Transverse colon (tissue), 4 donors: ENCODE measurements at regions not wholly inside any gene's neighbourhood (a gene's known extent, or its start where the extent isn't known, plus 50 kb on each side); places are given as distances from the start of the nearest gene placed in this dataset.

Experiments
- DNase-seq: peaks from one replicate; pipeline ENCODE4 v3.0.0-alpha.2; 2019
- H3K27ac ChIP-seq, 4 donors: fragments of 200-600 bp; sonication (generic); 2 replicates each; pipeline ENCODE4 v1.5.1; 2016 to 2018; ENCODE audit warnings: inconsistent platforms in 4 of 4
- H3K27me3 ChIP-seq: fragments of 200-600 bp; sonication (generic); 2 replicates; pipeline ENCODE4 v1.5.1; 2017; ENCODE audit warnings: inconsistent platforms
- H3K36me3 ChIP-seq, 4 donors: fragments of 200-600 bp; sonication (generic); 2 replicates each; pipeline ENCODE4 v1.5.1; 2017 to 2019; ENCODE audit warnings: inconsistent platforms in 4 of 4
- H3K4me1 ChIP-seq, 4 donors: fragments of 200-600 bp; sonication (generic); 2 replicates each; pipeline ENCODE4 v1.5.1; 2017 to 2020; ENCODE audit warnings: inconsistent platforms in 4 of 4
- H3K4me3 ChIP-seq, 4 donors: fragments of 200-600 bp; sonication (generic); 1 replicate in 1 of 4; 2 replicates in 3 of 4; pipeline versions ENCODE4 v1.5.1 to v1.6.1; 2017 to 2019; ENCODE audit warnings: inconsistent platforms in 4 of 4
- H3K9me3 ChIP-seq, 2 donors: fragments of 200-600 bp; sonication (generic); 2 replicates each; pipeline ENCODE4 v1.5.1; 2017 to 2019; ENCODE audit warnings: inconsistent platforms in 2 of 2
- CTCF ChIP-seq, 5 experiments: fragments of 200-600 bp in 3 of 5; fragments of 450-650 bp in 2 of 5; sonication (generic) in 3 of 5; IDR thresholded peaks; 1 replicate in 2 of 5; 2 replicates in 3 of 5; pipeline ENCODE4 v1.5.1; 2016 to 2017; ENCODE audit warnings: antibody characterized with exemption in 5 of 5, inconsistent platforms in 3 of 5, mild to moderate bottlenecking in 2 of 5, moderate library complexity in 1 of 5
- EP300 ChIP-seq: sonication (generic); formaldehyde crosslinking; IDR thresholded peaks from one replicate; pipeline ENCODE4 v1.6.1; 2017; ENCODE audit warnings: antibody characterized with exemption, low read depth
- POLR2A ChIP-seq: fragments of 450-650 bp; IDR thresholded peaks from one replicate; pipeline ENCODE4 v1.6.1; 2016; ENCODE audit warnings: antibody characterized with exemption, mild to moderate bottlenecking, moderate library complexity
- POLR2AphosphoS5 ChIP-seq, 3 donors: sonication (generic); formaldehyde crosslinking; IDR thresholded peaks; one replicate each; pipeline ENCODE4 v1.6.1; 2016; ENCODE audit warnings: antibody characterized with exemption in 3 of 3
- WGBS, 2 donors: methylation state at CpG; one replicate each; pipeline ENCODE4 v1.1.5; 2018; ENCODE audit warnings: low coverage in 1 of 2; 5-methylcytosine and 5-hydroxymethylcytosine counted together
- in situ Hi-C, 4 donors: fragments of 200-750 bp; cut with MboI; loops; one replicate each; pipeline versions ENCODE4 v1.15.0 to v1.15.1; 2017; ENCODE audit warnings: low sequenced_read_pairs in 3 of 4, low pct_ligation_motif_present in 1 of 4, low pct_unique_long_range_greater_than_20kb in 1 of 4
- intact Hi-C: fragments of 100-400 bp; cut with DNase I; formaldehyde crosslinking; loops from one replicate; pipeline ENCODE4 v1.15.1; 2023; ENCODE audit warnings: low total_unique reads

GRCh38 chr5:58202941-58203444, 256.9 kb downstream of the PLK2 start:
- TF ChIP-seq POLR2A = no peak
- TF ChIP-seq CTCF (IDR thresholded peaks at IDR 0.05) = no peak
- no peak for TF ChIP-seq POLR2AphosphoS5 (IDR thresholded peaks at IDR 0.05)
- no peak for TF ChIP-seq EP300
- no peak overlapping the region for H3K4me3 ChIP-seq
- no peak overlapping the region for H3K27ac ChIP-seq
- intact Hi-C loops (no loop called here), in situ Hi-C loops (no loop called here)
- DNase-seq = no peak
- WGBS, 2 donors = 78 to 89% methylated on average over 2 of the region's 2 CpGs
- H3K4me1 ChIP-seq = no peaks in the 10 kb centered on the region
- no peaks in the 10 kb centered on the region for H3K27me3 ChIP-seq
- no peaks in the 10 kb centered on the region for H3K9me3 ChIP-seq
- no peaks in the 10 kb centered on the region for H3K36me3 ChIP-seq

GRCh38 chr5:58201922-58202648, 257.8 kb downstream of the PLK2 start:
- Histone ChIP-seq H3K4me3 (no peak overlapping the region), H3K27ac (no peak overlapping the region), H3K36me3 (no peaks in the 10 kb centered on the region), H3K4me1 (no peaks in the 10 kb centered on the region), H3K9me3 (no peaks in the 10 kb centered on the region), H3K27me3 (no peaks in the 10 kb centered on the region)
- no peak for DNase-seq
- in situ Hi-C loops (no loop called here), intact Hi-C loops (no loop called here)
- TF ChIP-seq CTCF (IDR thresholded peaks at IDR 0.05) (no peak), POLR2A (no peak), POLR2AphosphoS5 (IDR thresholded peaks at IDR 0.05) (no peak), EP300 (no peak)
- 82 to 86% methylated on average over 6 of the region's 6 CpGs for WGBS, 2 donors

GRCh38 chr5:58200451-58200850, 259.4 kb downstream of the PLK2 start:
- in situ Hi-C loops (no loop called here), intact Hi-C loops (no loop called here)
- DNase-seq = no peak
- WGBS, 2 donors = 96% methylated on average over 1 of the region's 1 CpG; no CpG with 5 or more reads in 1 of the 2 donors
- Histone ChIP-seq H3K36me3 (no peaks in the 10 kb centered on the region), H3K4me1 (no peaks in the 10 kb centered on the region), H3K27me3 (no peaks in the 10 kb centered on the region), H3K4me3 (no peak overlapping the region), H3K27ac (no peak overlapping the region), H3K9me3 (no peaks in the 10 kb centered on the region)
- TF ChIP-seq POLR2A (no peak), POLR2AphosphoS5 (IDR thresholded peaks at IDR 0.05) (no peak), CTCF (IDR thresholded peaks at IDR 0.05) (no peak), EP300 (no peak)

GRCh38 chr5:58199087-58199486, 260.8 kb downstream of the PLK2 start:
- H3K27me3 ChIP-seq = no peaks in the 10 kb centered on the region
- intact Hi-C loops = no loop called here
- H3K9me3 ChIP-seq = no peaks in the 10 kb centered on the region
- H3K4me3 ChIP-seq = no peak overlapping the region
- H3K27ac ChIP-seq = no peak overlapping the region
- 85 to 89% methylated on average over 2 of the region's 2 CpGs for WGBS, 2 donors
- in situ Hi-C loops = no loop called here
- no peak for DNase-seq
- TF ChIP-seq POLR2A (no peak), POLR2AphosphoS5 (IDR thresholded peaks at IDR 0.05) (no peak), CTCF (IDR thresholded peaks at IDR 0.05) (no peak), EP300 (no peak)
- no peaks in the 10 kb centered on the region for H3K4me1 ChIP-seq
- no peaks in the 10 kb centered on the region for H3K36me3 ChIP-seq
